ENCODE measurements at regions not wholly inside any gene's neighbourhood (a gene's known extent, or its start where the extent isn't known, plus 50 kb on each side); places are given as distances from the start of the nearest gene placed in this dataset.

GRCh38 chr5:2896371-2897275, 145.1 kb upstream of the IRX2 start:
- H2AFZ ChIP-seq (ENCODE audit: low read depth) = no peak overlapping the region
- no peaks in the 10 kb centered on the region for H3K4me1 ChIP-seq (ENCODE audit: control insufficient read depth in 1 of 2, insufficient read depth in 2 of 2, low read depth in 1 of 2, low read length in 1 of 2)
- no peak for DNase-seq
- no peaks in the 10 kb centered on the region for H3K36me3 ChIP-seq (replicated peaks in 1 of 2; ENCODE audit: control insufficient read depth in 1 of 2, insufficient read depth in 2 of 2, low read length in 1 of 2)
- H3K4me3 ChIP-seq (ENCODE audit: low read depth in 2 of 2, low read length in 1 of 2) = no peak overlapping the region
- H3K9ac ChIP-seq = no peak overlapping the region
- CTCF ChIA-PET = no interaction called here
- H4K20me1 ChIP-seq (ENCODE audit: insufficient read depth) = no peaks in the 10 kb centered on the region
- no peak overlapping the region for H3K27ac ChIP-seq (ENCODE audit: low read depth in 2 of 2, low read length in 1 of 2)
- no peaks in the 10 kb centered on the region for H3F3A ChIP-seq (replicated peaks; ENCODE audit: insufficient read depth)
- 7% methylated on average over 22 of the region's 29 CpGs for WGBS (ENCODE audit: low lambda C conversion rate)
- no peaks in the 10 kb centered on the region for H3K27me3 ChIP-seq (ENCODE audit: insufficient read depth)
- no peaks in the 10 kb centered on the region for H3K79me2 ChIP-seq (ENCODE audit: insufficient read depth)
- no peaks in the 10 kb centered on the region for H3K9me2 ChIP-seq
- no peak overlapping the region for H3K4me2 ChIP-seq
- no peaks in the 10 kb centered on the region for H3K9me3 ChIP-seq
- no peak for TF ChIP-seq USF1 (IDR thresholded peaks at IDR 0.05; ENCODE audit: borderline replicate concordance, low read depth)
- no peak for TF ChIP-seq RAD21 (IDR thresholded peaks at IDR 0.05; ENCODE audit: low read length)
- no peak for TF ChIP-seq MEF2A (IDR thresholded peaks at IDR 0.05; ENCODE audit: borderline replicate concordance, low read depth)
- TF ChIP-seq EZH2phosphoT487 (IDR thresholded peaks at IDR 0.05; ENCODE audit: borderline replicate concordance, low read depth) = no peak
- no peak for TF ChIP-seq MXI1 (IDR thresholded peaks at IDR 0.05; ENCODE audit: low read depth, low read length)
- TF ChIP-seq SMC3 (IDR thresholded peaks at IDR 0.05; ENCODE audit: low read depth, low read length) = no peak
- no peak for TF ChIP-seq REST (IDR thresholded peaks at IDR 0.05; ENCODE audit: low read depth, low read length)
- no peak for TF ChIP-seq RFX5 (IDR thresholded peaks at IDR 0.05; ENCODE audit: low read length)
- TF ChIP-seq TAF1 (IDR thresholded peaks at IDR 0.05; ENCODE audit: borderline replicate concordance, low read depth, low read length) = no peak
- TF ChIP-seq ZBTB33 (IDR thresholded peaks at IDR 0.05; ENCODE audit: borderline replicate concordance, low read depth) = no peak
- TF ChIP-seq MAX (IDR thresholded peaks at IDR 0.05; ENCODE audit: low read depth) = no peak
- no peak for TF ChIP-seq FOXJ3 (CRISPR knock-in tag; IDR thresholded peaks at IDR 0.05)
- no peak for TF ChIP-seq PBX3 (IDR thresholded peaks at IDR 0.05)
- no peak for TF ChIP-seq RXRA (IDR thresholded peaks at IDR 0.05; ENCODE audit: borderline replicate concordance, low read depth)
- no peak for TF ChIP-seq GABPA (IDR thresholded peaks at IDR 0.05; ENCODE audit: low read depth)
- POLR2A ChIA-PET = no interaction called here
